OCI-LY3 (cell line): ENCODE measurements at regions not wholly inside any gene's neighbourhood (a gene's known extent, or its start where the extent isn't known, plus 50 kb on each side); places are given as distances from the start of the nearest gene placed in this dataset.

Experiments
- EZH2phosphoT487 ChIP-seq: fragments of 200-600 bp; shearing (Covaris generic); IDR thresholded peaks from 2 replicates; pipeline ENCODE4 v1.6.1; 2018; ENCODE audit warnings: antibody characterized with exemption, mixed run types, low read depth
- TF ChIP-seq, protein P1 (sequence below): fragments of 200-600, 300-600 bp; sonication (generic); IDR thresholded peaks from 2 replicates; pipeline ENCODE4 v1.5.1; 2014; ENCODE audit warnings: antibody characterized with exemption, low read length, low read depth

DNA sequence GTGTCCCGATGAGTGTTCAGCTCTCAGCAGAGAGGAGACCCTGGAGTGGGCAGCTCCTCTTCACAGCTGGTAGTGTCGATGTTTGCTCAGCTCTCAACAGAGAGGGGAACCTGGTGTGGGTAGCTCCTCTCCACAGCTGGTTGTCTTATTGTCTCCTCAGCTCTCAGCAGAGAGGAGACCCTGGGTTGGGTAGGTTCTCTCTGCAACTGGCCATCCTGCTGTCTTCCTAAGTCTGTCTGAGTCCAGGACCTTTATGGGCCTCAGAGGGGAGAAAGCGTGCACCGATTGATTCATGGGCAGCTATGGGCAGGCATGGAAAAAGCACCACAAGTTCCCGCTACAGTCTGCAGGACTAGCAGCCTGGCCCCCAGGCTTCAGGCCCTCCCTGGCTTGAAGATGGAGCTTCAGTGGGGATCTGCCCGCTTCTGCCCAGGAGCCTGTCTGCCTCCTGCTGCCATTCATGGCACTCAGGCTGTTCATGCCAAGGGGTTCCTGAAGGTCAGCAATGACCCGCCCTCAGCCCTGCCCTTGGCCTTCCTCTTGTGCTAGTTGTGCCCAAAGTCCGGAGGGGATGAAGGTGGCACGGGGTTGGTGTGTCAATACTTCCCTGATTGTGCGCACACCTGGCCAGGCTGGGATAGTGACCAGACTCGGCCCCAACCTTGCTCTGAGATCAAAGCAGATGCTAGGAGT, 224.2 kb downstream of the KCNC2 start:
- TF ChIP-seq, protein P1, sequence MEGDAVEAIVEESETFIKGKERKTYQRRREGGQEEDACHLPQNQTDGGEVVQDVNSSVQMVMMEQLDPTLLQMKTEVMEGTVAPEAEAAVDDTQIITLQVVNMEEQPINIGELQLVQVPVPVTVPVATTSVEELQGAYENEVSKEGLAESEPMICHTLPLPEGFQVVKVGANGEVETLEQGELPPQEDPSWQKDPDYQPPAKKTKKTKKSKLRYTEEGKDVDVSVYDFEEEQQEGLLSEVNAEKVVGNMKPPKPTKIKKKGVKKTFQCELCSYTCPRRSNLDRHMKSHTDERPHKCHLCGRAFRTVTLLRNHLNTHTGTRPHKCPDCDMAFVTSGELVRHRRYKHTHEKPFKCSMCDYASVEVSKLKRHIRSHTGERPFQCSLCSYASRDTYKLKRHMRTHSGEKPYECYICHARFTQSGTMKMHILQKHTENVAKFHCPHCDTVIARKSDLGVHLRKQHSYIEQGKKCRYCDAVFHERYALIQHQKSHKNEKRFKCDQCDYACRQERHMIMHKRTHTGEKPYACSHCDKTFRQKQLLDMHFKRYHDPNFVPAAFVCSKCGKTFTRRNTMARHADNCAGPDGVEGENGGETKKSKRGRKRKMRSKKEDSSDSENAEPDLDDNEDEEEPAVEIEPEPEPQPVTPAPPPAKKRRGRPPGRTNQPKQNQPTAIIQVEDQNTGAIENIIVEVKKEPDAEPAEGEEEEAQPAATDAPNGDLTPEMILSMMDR: no peak
- no peak for TF ChIP-seq EZH2phosphoT487
